ENCODE measurements at regions not wholly inside any gene's neighbourhood (a gene's known extent, or its start where the extent isn't known, plus 50 kb on each side); places are given as distances from the start of the nearest gene placed in this dataset.

- DNase-seq (no peak), ATAC-seq (ENCODE audit: low read depth) (no peak)
- no peak overlapping the region for H3K4me3 Mint-ChIP-seq
- H3K9me3 Mint-ChIP-seq: no peaks in the 10 kb centered on the region
- no peaks in the 10 kb centered on the region for H3K4me1 Mint-ChIP-seq
- peaks cover 9% of the 10 kb centered on the region for H3K27me3 Mint-ChIP-seq
- POLR2A ChIA-PET: no interaction called here
- H3K36me3 Mint-ChIP-seq: no peaks in the 10 kb centered on the region
- no peak overlapping the region for H3K27ac Mint-ChIP-seq
Measured at GRCh38 chr5:171654881-171655280, 130.7 kb upstream of the SMIM23 start.

GRCh38 chr5:171657473-171657872, 128.1 kb upstream of the SMIM23 start:
- DNase-seq (no peak), ATAC-seq (ENCODE audit: low read depth) (no peak)
- H3K9me3 Mint-ChIP-seq: no peaks in the 10 kb centered on the region
- H3K4me1 Mint-ChIP-seq: no peaks in the 10 kb centered on the region
- H3K36me3 Mint-ChIP-seq: no peaks in the 10 kb centered on the region
- peaks cover 4% of the 10 kb centered on the region for H3K27me3 Mint-ChIP-seq
- H3K4me3 Mint-ChIP-seq: no peak overlapping the region
- POLR2A ChIA-PET: no interaction called here
- H3K27ac Mint-ChIP-seq: no peak overlapping the region

- DNase-seq (no peak), ATAC-seq (ENCODE audit: low read depth) (no peak)
- POLR2A ChIA-PET: no interaction called here
- Mint-ChIP-seq H3K4me1 (no peaks in the 10 kb centered on the region), H3K36me3 (no peaks in the 10 kb centered on the region), H3K27ac (no peak overlapping the region), H3K4me3 (no peak overlapping the region), H3K9me3 (peaks cover 2% of the 10 kb centered on the region), H3K27me3 (peaks cover 7% of the 10 kb centered on the region)
Measured at GRCh38 chr5:171659896-171660295, 125.7 kb upstream of the SMIM23 start.

GRCh38 chr5:171660434-171660833, 125.2 kb upstream of the SMIM23 start:
- POLR2A ChIA-PET: no interaction called here

GRCh38 chr5:171661143-171661542, 124.5 kb upstream of the SMIM23 start:
- Mint-ChIP-seq H3K4me1 (no peaks in the 10 kb centered on the region), H3K36me3 (no peaks in the 10 kb centered on the region), H3K27ac (no peak overlapping the region), H3K9me3 (peaks cover 2% of the 10 kb centered on the region), H3K27me3 (peaks cover 10% of the 10 kb centered on the region), H3K4me3 (no peak overlapping the region)
- POLR2A ChIA-PET: no interaction called here
- ATAC-seq (ENCODE audit: low read depth) (no peak), DNase-seq (no peak)

More at GRCh38 chr5:171660434-171660833, 125.2 kb upstream of the SMIM23 start:
- Mint-ChIP-seq H3K4me1 (no peaks in the 10 kb centered on the region), H3K27ac (no peak overlapping the region), H3K27me3 (peaks cover 10% of the 10 kb centered on the region), H3K36me3 (no peaks in the 10 kb centered on the region), H3K9me3 (peaks cover 2% of the 10 kb centered on the region), H3K4me3 (no peak overlapping the region)
- no peak for DNase-seq
- ATAC-seq (ENCODE audit: low read depth): peak; percentile 50

- ATAC-seq (ENCODE audit: low read depth): no peak
- peaks cover 6% of the 10 kb centered on the region for H3K27me3 Mint-ChIP-seq
- H3K36me3 Mint-ChIP-seq: no peaks in the 10 kb centered on the region
- no peak overlapping the region for H3K27ac Mint-ChIP-seq
- no peak overlapping the region for H3K4me3 Mint-ChIP-seq
- POLR2A ChIA-PET: no interaction called here
- H3K4me1 Mint-ChIP-seq: no peaks in the 10 kb centered on the region
- peaks cover 2% of the 10 kb centered on the region for H3K9me3 Mint-ChIP-seq
- no peak for DNase-seq
Measured at GRCh38 chr5:171663311-171664085, 122.1 kb upstream of the SMIM23 start.

- H3K36me3 Mint-ChIP-seq: no peaks in the 10 kb centered on the region
- ATAC-seq (ENCODE audit: low read depth): no peak
- peaks cover 2% of the 10 kb centered on the region for H3K9me3 Mint-ChIP-seq
- POLR2A ChIA-PET: no interaction called here
- peaks cover 6% of the 10 kb centered on the region for H3K27me3 Mint-ChIP-seq
- no peak overlapping the region for H3K4me3 Mint-ChIP-seq
- H3K27ac Mint-ChIP-seq: no peak overlapping the region
- no peak for DNase-seq
- H3K4me1 Mint-ChIP-seq: no peaks in the 10 kb centered on the region
Measured at GRCh38 chr5:171664489-171664888, 121.1 kb upstream of the SMIM23 start.

- H3K36me3 Mint-ChIP-seq: no peaks in the 10 kb centered on the region
- peaks cover 2% of the 10 kb centered on the region for H3K9me3 Mint-ChIP-seq
- no peak for ATAC-seq (ENCODE audit: low read depth)
- no peak for DNase-seq
- H3K27ac Mint-ChIP-seq: no peak overlapping the region
- no peaks in the 10 kb centered on the region for H3K4me1 Mint-ChIP-seq
- H3K27me3 Mint-ChIP-seq: peaks cover 6% of the 10 kb centered on the region
- POLR2A ChIA-PET: no interaction called here
- H3K4me3 Mint-ChIP-seq: no peak overlapping the region
Measured at GRCh38 chr5:171666815-171667214, 118.8 kb upstream of the SMIM23 start.

- Mint-ChIP-seq H3K27ac (no peak overlapping the region), H3K27me3 (peaks cover 6% of the 10 kb centered on the region), H3K36me3 (no peaks in the 10 kb centered on the region), H3K4me3 (no peak overlapping the region), H3K9me3 (peaks cover 2% of the 10 kb centered on the region), H3K4me1 (no peaks in the 10 kb centered on the region)
- DNase-seq (no peak), ATAC-seq (ENCODE audit: low read depth) (no peak)
- POLR2A ChIA-PET: no interaction called here
Measured at GRCh38 chr5:171667341-171668096, 118.1 kb upstream of the SMIM23 start.

GRCh38 chr5:171668097-171668412, 117.6 kb upstream of the SMIM23 start:
- ATAC-seq (ENCODE audit: low read depth) (no peak), DNase-seq (no peak)
- Mint-ChIP-seq H3K9me3 (peaks cover 2% of the 10 kb centered on the region), H3K4me1 (no peaks in the 10 kb centered on the region), H3K36me3 (no peaks in the 10 kb centered on the region), H3K27ac (no peak overlapping the region), H3K27me3 (peaks cover 6% of the 10 kb centered on the region), H3K4me3 (no peak overlapping the region)
- POLR2A ChIA-PET: no interaction called here

- Mint-ChIP-seq H3K27me3 (peaks cover 3% of the 10 kb centered on the region), H3K9me3 (no peaks in the 10 kb centered on the region), H3K4me1 (no peaks in the 10 kb centered on the region), H3K27ac (no peak overlapping the region), H3K4me3 (no peak overlapping the region), H3K36me3 (no peaks in the 10 kb centered on the region)
- POLR2A ChIA-PET: no interaction called here
- DNase-seq (no peak), ATAC-seq (ENCODE audit: low read depth) (no peak)
Measured at GRCh38 chr5:171669571-171669970, 116.0 kb upstream of the SMIM23 start.

GRCh38 chr5:171672556-171672955, 113.1 kb upstream of the SMIM23 start:
- H3K9me3 Mint-ChIP-seq: no peaks in the 10 kb centered on the region
- no peak for DNase-seq
- no peak overlapping the region for H3K4me3 Mint-ChIP-seq
- H3K4me1 Mint-ChIP-seq: no peaks in the 10 kb centered on the region
- ATAC-seq (ENCODE audit: low read depth): no peak
- no peak overlapping the region for H3K27ac Mint-ChIP-seq
- no peaks in the 10 kb centered on the region for H3K27me3 Mint-ChIP-seq
- POLR2A ChIA-PET: no interaction called here
- H3K36me3 Mint-ChIP-seq: no peaks in the 10 kb centered on the region

GRCh38 chr5:171673328-171673727, 112.3 kb upstream of the SMIM23 start:
- no peak overlapping the region for H3K27ac Mint-ChIP-seq
- ATAC-seq (ENCODE audit: low read depth) (no peak), DNase-seq (no peak)
- POLR2A ChIA-PET: no interaction called here
- H3K4me1 Mint-ChIP-seq: no peaks in the 10 kb centered on the region
- H3K9me3 Mint-ChIP-seq: no peaks in the 10 kb centered on the region
- H3K27me3 Mint-ChIP-seq: no peaks in the 10 kb centered on the region
- no peaks in the 10 kb centered on the region for H3K36me3 Mint-ChIP-seq
- H3K4me3 Mint-ChIP-seq: no peak overlapping the region

GRCh38 chr5:171673840-171674239, 111.8 kb upstream of the SMIM23 start:
- no peaks in the 10 kb centered on the region for H3K36me3 Mint-ChIP-seq
- POLR2A ChIA-PET: no interaction called here
- no peaks in the 10 kb centered on the region for H3K9me3 Mint-ChIP-seq
- H3K4me3 Mint-ChIP-seq: no peak overlapping the region
- H3K27ac Mint-ChIP-seq: no peak overlapping the region
- no peaks in the 10 kb centered on the region for H3K27me3 Mint-ChIP-seq
- no peak for DNase-seq
- ATAC-seq (ENCODE audit: low read depth): no peak
- H3K4me1 Mint-ChIP-seq: no peaks in the 10 kb centered on the region

Measured in activated naive CD8-positive, alpha-beta T cell treated with anti-CD3 and anti-CD28 coated beads, Interleukin-2, amount 10 ng/mL, durations not matched to agents 7 days and 5 days (primary cell).